Adrenal gland (tissue), 5 donors: ENCODE measurements at regions not wholly inside any gene's neighbourhood (a gene's known extent, or its start where the extent isn't known, plus 50 kb on each side); places are given as distances from the start of the nearest gene placed in this dataset.

ENCODE experiments used
- POLR2A ChIP-seq, 2 donors: fragments of 450-650 bp; IDR thresholded peaks; one replicate each; pipeline ENCODE4 v1.6.1; 2017; ENCODE audit warnings: antibody characterized with exemption in 2 of 2, mild to moderate bottlenecking in 2 of 2, moderate library complexity in 1 of 2
- TF ChIP-seq, protein P1 (sequence below), 6 experiments: fragments of 450-650 bp in 4 of 6; fragments of 200-600 bp in 2 of 6; sonication (generic) in 1 of 6; IDR thresholded peaks; 1 replicate in 5 of 6; 2 replicates in 1 of 6; pipeline versions ENCODE4 v1.5.1 to v1.8.0; 2016 to 2021; ENCODE audit warnings: antibody characterized with exemption in 6 of 6, mild to moderate bottlenecking in 2 of 6, moderate library complexity in 1 of 6
- donor health status: DM: no; HTN: no; CAD: no.

DNA sequence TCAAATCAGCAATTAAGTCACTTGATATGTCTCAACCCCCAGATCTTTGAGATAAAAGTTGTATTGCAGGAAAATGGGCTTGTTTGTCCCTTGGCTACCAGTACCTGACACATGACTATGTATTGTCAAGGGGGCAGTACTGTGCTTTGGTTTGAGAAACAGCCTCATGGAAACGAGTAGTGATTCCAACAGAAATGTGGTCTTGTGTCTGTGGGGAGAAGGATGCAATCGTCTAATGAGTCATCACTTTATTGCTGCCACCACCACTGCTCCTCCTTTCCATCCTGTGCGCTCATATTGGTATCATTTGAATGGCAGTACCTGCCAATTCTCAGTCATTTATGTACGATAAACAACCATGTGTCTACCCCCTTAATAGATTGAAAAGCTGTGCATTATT lies 72.8 kb upstream of the ARHGAP5 start:
- TF ChIP-seq, protein P1, sequence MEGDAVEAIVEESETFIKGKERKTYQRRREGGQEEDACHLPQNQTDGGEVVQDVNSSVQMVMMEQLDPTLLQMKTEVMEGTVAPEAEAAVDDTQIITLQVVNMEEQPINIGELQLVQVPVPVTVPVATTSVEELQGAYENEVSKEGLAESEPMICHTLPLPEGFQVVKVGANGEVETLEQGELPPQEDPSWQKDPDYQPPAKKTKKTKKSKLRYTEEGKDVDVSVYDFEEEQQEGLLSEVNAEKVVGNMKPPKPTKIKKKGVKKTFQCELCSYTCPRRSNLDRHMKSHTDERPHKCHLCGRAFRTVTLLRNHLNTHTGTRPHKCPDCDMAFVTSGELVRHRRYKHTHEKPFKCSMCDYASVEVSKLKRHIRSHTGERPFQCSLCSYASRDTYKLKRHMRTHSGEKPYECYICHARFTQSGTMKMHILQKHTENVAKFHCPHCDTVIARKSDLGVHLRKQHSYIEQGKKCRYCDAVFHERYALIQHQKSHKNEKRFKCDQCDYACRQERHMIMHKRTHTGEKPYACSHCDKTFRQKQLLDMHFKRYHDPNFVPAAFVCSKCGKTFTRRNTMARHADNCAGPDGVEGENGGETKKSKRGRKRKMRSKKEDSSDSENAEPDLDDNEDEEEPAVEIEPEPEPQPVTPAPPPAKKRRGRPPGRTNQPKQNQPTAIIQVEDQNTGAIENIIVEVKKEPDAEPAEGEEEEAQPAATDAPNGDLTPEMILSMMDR (IDR thresholded peaks at IDR 0.05), result no peak
- no peak for TF ChIP-seq POLR2A (IDR thresholded peaks at IDR 0.05)
